GM23338 (cell line): ENCODE measurements at regions not wholly inside any gene's neighbourhood (a gene's known extent, or its start where the extent isn't known, plus 50 kb on each side); places are given as distances from the start of the nearest gene placed in this dataset.

Experiments used
- ATAC-seq: fragments of 200-7000 bp; cut with Tn5 transposase; 3 replicates; pipeline ENCODE4 v1.9.1; 2020
- DNase-seq: peaks from one replicate; pipeline ENCODE4 v3.0.0-alpha.2; 2015; ENCODE audit warnings: low spot score
- H2AFZ ChIP-seq: fragments of 200-600 bp; sonication (generic); 2 replicates; pipeline ENCODE4 v1.8.0; 2016; ENCODE audit warnings: antibody characterized with exemption, mild to moderate bottlenecking, moderate library complexity
- H3F3A ChIP-seq: fragments of 200-600 bp; sonication (generic); replicated peaks from 2 replicates; pipeline ENCODE4 v1.8.0; 2017; ENCODE audit warnings: antibody characterized with exemption, mixed run types, low read depth
- H3K27ac ChIP-seq: fragments of 200-600 bp; sonication (generic); 2 replicates; pipeline ENCODE4 v1.6.1; 2016; ENCODE audit warnings: low read depth
- H3K27me3 ChIP-seq: fragments of 200-600 bp; sonication (generic); 2 replicates; pipeline ENCODE4 v1.8.0; 2016; ENCODE audit warnings: mild to moderate bottlenecking, mixed run types, moderate library complexity; ENCODE audit not compliant: insufficient read depth
- H3K36me3 ChIP-seq: fragments of 200-600 bp; sonication (generic); 2 replicates; pipeline ENCODE4 v1.8.0; 2016; ENCODE audit warnings: mild to moderate bottlenecking; ENCODE audit not compliant: insufficient read depth
- H3K4me1 ChIP-seq: fragments of 200-600 bp; sonication (generic); 2 replicates; pipeline ENCODE4 v1.8.0; 2016; ENCODE audit warnings: mild to moderate bottlenecking, moderate library complexity; ENCODE audit not compliant: insufficient read depth
- H3K4me2 ChIP-seq: fragments of 200-600 bp; sonication (generic); 2 replicates; pipeline ENCODE4 v1.7.1; 2017; ENCODE audit warnings: mixed run types
- H3K4me3 ChIP-seq: fragments of 200-600 bp; sonication (generic); 2 replicates; pipeline ENCODE4 v1.6.1; 2016; ENCODE audit warnings: mixed run types
- H3K79me2 ChIP-seq: fragments of 200-600 bp; sonication (generic); replicated peaks from 2 replicates; pipeline ENCODE4 v1.8.0; 2017; ENCODE audit warnings: mild to moderate bottlenecking; ENCODE audit not compliant: insufficient read depth
- H3K9me2 ChIP-seq: fragments of 200-600 bp; sonication (generic); 2 replicates; pipeline ENCODE4 v1.8.0; 2017; ENCODE audit not compliant: insufficient read depth
- H4K20me1 ChIP-seq: fragments of 200-600 bp; sonication (generic); replicated peaks from 2 replicates; pipeline ENCODE4 v1.8.0; 2017; ENCODE audit warnings: mild to moderate bottlenecking; ENCODE audit not compliant: insufficient read depth
- H3K27ac Mint-ChIP-seq: 2 replicates; pipeline ENCODE4 v1.8.0; 2020; ENCODE audit warnings: inconsistent platforms, mild to moderate bottlenecking, moderate library complexity, mixed read lengths
- H3K27me3 Mint-ChIP-seq: 3 replicates; pipeline ENCODE4 v1.8.0; 2022; ENCODE audit warnings: low read depth, mild to moderate bottlenecking, moderate library complexity, mixed read lengths, inconsistent platforms; ENCODE audit not compliant: insufficient read depth, poor library complexity
- H3K36me3 Mint-ChIP-seq: 3 replicates; pipeline ENCODE4 v1.8.0; 2021; ENCODE audit warnings: low read depth, mild to moderate bottlenecking, inconsistent platforms, moderate library complexity, mixed read lengths
- H3K4me1 Mint-ChIP-seq: 3 replicates; pipeline ENCODE4 v1.8.0; 2020; ENCODE audit warnings: mild to moderate bottlenecking, inconsistent platforms, mixed read lengths
- H3K4me3 Mint-ChIP-seq: 3 replicates; pipeline ENCODE4 v1.8.0; 2021; ENCODE audit warnings: moderate library complexity, mild to moderate bottlenecking, inconsistent platforms, mixed read lengths
- H3K9me3 Mint-ChIP-seq: 3 replicates; pipeline ENCODE4 v1.8.0; 2020; ENCODE audit warnings: moderate library complexity, mild to moderate bottlenecking, inconsistent platforms, mixed read lengths
- EZH2 ChIP-seq: fragments of 200-600 bp; sonication (generic); IDR thresholded peaks from one replicate; pipeline ENCODE4 v1.8.0; 2017; ENCODE audit warnings: antibody characterized with exemption, mild to moderate bottlenecking, low read depth; ENCODE audit not compliant: unreplicated experiment
- EZH2phosphoT487 ChIP-seq: fragments of 200-600 bp; sonication (generic); IDR thresholded peaks from one replicate; pipeline ENCODE4 v1.8.1; 2018; ENCODE audit warnings: antibody characterized with exemption; ENCODE audit not compliant: unreplicated experiment
- NANOG ChIP-seq: IDR thresholded peaks from 2 replicates; pipeline ENCODE4 v1.6.1; 2016; ENCODE audit warnings: antibody characterized with exemption, borderline replicate concordance
- POLR2AphosphoS5 ChIP-seq: IDR thresholded peaks from 2 replicates; pipeline ENCODE4 v1.6.1; 2016; ENCODE audit warnings: antibody characterized with exemption, low read depth
- STAT1 ChIP-seq: IDR thresholded peaks from one replicate; pipeline ENCODE4 v1.6.1; 2016; ENCODE audit warnings: antibody characterized with exemption; ENCODE audit not compliant: unreplicated experiment
- ZNF331 ChIP-seq: fragments of 250-450 bp; sonication (Bioruptor Pico); IDR thresholded peaks from 2 replicates; pipeline ENCODE4 v1.5.0; 2020; ENCODE audit warnings: low read depth, mild to moderate bottlenecking, moderate library complexity
- TF ChIP-seq, protein P1 (sequence below): fragments of 250-450 bp; sonication (Bioruptor Pico); IDR thresholded peaks from 2 replicates; pipeline ENCODE4 v1.5.0; 2020; ENCODE audit warnings: mild to moderate bottlenecking, moderate library complexity
- TF ChIP-seq, protein P2 (sequence below): IDR thresholded peaks from 2 replicates; pipeline ENCODE4 v1.6.1; 2016; ENCODE audit warnings: antibody characterized with exemption
- TF ChIP-seq, protein P3 (sequence below): IDR thresholded peaks from one replicate; pipeline ENCODE4 v1.6.1; 2018; ENCODE audit warnings: antibody characterized with exemption; ENCODE audit not compliant: unreplicated experiment

DNA sequence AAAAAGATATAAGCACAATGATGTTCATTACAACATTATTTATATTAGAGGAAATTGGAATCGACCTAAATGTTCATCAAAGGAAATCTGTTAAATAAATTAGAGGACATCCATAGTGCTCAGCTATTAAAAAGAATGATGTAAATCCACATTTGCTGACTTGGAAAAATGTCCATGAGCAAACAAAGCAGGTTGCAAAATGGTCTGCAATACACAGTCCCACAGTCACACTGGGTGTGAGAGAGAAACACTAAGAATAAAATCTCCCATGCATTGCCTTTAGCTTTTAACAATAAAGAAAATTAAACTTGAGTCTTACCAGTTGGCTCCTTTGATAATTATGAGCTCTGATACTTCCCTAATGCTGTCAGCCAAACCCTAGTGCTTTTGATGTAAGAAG lies 811.1 kb upstream of the SALL3 start (continued):
- TF ChIP-seq, protein P1, sequence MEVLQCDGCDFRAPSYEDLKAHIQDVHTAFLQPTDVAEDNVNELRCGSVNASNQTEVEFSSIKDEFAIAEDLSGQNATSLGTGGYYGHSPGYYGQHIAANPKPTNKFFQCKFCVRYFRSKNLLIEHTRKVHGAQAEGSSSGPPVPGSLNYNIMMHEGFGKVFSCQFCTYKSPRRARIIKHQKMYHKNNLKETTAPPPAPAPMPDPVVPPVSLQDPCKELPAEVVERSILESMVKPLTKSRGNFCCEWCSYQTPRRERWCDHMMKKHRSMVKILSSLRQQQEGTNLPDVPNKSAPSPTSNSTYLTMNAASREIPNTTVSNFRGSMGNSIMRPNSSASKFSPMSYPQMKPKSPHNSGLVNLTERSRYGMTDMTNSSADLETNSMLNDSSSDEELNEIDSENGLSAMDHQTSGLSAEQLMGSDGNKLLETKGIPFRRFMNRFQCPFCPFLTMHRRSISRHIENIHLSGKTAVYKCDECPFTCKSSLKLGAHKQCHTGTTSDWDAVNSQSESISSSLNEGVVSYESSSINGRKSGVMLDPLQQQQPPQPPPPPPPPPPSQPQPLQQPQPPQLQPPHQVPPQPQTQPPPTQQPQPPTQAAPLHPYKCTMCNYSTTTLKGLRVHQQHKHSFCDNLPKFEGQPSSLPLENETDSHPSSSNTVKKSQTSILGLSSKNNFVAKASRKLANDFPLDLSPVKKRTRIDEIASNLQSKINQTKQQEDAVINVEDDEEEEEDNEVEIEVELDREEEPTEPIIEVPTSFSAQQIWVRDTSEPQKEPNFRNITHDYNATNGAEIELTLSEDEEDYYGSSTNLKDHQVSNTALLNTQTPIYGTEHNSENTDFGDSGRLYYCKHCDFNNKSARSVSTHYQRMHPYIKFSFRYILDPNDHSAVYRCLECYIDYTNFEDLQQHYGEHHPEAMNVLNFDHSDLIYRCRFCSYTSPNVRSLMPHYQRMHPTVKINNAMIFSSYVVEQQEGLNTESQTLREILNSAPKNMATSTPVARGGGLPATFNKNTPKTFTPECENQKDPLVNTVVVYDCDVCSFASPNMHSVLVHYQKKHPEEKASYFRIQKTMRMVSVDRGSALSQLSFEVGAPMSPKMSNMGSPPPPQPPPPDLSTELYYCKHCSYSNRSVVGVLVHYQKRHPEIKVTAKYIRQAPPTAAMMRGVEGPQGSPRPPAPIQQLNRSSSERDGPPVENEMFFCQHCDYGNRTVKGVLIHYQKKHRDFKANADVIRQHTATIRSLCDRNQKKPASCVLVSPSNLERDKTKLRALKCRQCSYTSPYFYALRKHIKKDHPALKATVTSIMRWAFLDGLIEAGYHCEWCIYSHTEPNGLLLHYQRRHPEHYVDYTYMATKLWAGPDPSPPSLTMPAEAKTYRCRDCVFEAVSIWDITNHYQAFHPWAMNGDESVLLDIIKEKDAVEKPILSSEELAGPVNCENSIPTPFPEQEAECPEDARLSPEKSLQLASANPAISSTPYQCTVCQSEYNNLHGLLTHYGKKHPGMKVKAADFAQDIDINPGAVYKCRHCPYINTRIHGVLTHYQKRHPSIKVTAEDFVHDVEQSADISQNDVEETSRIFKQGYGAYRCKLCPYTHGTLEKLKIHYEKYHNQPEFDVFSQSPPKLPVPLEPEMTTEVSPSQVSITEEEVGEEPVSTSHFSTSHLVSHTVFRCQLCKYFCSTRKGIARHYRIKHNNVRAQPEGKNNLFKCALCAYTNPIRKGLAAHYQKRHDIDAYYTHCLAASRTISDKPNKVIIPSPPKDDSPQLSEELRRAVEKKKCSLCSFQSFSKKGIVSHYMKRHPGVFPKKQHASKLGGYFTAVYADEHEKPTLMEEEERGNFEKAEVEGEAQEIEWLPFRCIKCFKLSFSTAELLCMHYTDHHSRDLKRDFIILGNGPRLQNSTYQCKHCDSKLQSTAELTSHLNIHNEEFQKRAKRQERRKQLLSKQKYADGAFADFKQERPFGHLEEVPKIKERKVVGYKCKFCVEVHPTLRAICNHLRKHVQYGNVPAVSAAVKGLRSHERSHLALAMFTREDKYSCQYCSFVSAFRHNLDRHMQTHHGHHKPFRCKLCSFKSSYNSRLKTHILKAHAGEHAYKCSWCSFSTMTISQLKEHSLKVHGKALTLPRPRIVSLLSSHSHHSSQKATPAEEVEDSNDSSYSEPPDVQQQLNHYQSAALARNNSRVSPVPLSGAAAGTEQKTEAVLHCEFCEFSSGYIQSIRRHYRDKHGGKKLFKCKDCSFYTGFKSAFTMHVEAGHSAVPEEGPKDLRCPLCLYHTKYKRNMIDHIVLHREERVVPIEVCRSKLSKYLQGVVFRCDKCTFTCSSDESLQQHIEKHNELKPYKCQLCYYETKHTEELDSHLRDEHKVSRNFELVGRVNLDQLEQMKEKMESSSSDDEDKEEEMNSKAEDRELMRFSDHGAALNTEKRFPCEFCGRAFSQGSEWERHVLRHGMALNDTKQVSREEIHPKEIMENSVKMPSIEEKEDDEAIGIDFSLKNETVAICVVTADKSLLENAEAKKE (CRISPR knock-in tag): no peak
- no peak for TF ChIP-seq NANOG
- TF ChIP-seq POLR2AphosphoS5: no peak
- no peak for TF ChIP-seq ZNF331 (CRISPR knock-in tag)
- TF ChIP-seq EZH2: no peak
- TF ChIP-seq, protein P2, sequence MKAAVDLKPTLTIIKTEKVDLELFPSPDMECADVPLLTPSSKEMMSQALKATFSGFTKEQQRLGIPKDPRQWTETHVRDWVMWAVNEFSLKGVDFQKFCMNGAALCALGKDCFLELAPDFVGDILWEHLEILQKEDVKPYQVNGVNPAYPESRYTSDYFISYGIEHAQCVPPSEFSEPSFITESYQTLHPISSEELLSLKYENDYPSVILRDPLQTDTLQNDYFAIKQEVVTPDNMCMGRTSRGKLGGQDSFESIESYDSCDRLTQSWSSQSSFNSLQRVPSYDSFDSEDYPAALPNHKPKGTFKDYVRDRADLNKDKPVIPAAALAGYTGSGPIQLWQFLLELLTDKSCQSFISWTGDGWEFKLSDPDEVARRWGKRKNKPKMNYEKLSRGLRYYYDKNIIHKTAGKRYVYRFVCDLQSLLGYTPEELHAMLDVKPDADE: no peak
- TF ChIP-seq STAT1: no peak

DNA sequence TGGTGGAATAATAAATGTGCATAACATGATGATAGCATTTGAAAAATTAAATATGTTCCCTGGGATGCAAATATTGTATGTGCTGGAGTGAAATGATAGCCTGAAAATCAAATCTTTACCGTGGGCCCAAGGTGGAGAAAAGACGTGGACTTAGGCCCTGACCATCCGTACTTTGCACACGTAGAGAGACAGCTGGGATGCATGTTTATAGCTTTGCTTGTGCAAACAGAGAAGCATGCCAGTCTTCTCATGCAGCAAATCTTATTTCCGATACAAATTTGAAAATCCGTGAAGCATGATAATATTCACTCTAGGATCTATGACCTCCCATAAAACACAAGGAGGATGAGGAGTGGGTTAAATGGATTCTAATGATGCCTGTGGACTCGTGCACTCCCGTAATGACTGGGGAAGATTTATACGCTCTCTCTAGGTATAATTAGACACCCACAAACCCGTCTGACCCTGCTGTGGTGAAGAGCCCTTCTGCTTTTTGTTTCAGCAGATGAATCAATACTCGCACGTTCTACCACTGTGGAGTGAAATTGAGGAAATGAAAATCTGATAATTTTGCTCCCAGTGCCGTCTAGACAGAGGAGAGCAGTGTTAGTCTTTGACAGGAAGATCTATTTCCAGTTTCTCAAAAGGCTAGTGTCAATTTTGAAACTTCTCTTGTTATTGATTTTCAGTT lies 810.3 kb upstream of the SALL3 start:
- Histone ChIP-seq H2AFZ (no peak overlapping the region), H3K79me2 (no peaks in the 10 kb centered on the region), H3K4me1 (no peaks in the 10 kb centered on the region), H3K4me3 (no peak overlapping the region), H3K9me2 (no peaks in the 10 kb centered on the region), H3K4me2 (no peak overlapping the region), H3F3A (no peaks in the 10 kb centered on the region), H3K27me3 (no peaks in the 10 kb centered on the region), H3K36me3 (peaks cover 6% of the 10 kb centered on the region; the same call in 1 of the 2 replicates), H4K20me1 (no peaks in the 10 kb centered on the region), H3K27ac (no peak overlapping the region)
- DNase-seq: no peak
- Mint-ChIP-seq H3K27me3 (peaks cover 2% of the 10 kb centered on the region), H3K4me3 (no peak overlapping the region), H3K27ac (no peak overlapping the region), H3K9me3 (peaks cover 86% of the 10 kb centered on the region), H3K36me3 (peaks cover 31% of the 10 kb centered on the region), H3K4me1 (no peaks in the 10 kb centered on the region)
- no peak for ATAC-seq
- TF ChIP-seq EZH2phosphoT487: no peak
- no peak for TF ChIP-seq NANOG
- TF ChIP-seq, protein P3, sequence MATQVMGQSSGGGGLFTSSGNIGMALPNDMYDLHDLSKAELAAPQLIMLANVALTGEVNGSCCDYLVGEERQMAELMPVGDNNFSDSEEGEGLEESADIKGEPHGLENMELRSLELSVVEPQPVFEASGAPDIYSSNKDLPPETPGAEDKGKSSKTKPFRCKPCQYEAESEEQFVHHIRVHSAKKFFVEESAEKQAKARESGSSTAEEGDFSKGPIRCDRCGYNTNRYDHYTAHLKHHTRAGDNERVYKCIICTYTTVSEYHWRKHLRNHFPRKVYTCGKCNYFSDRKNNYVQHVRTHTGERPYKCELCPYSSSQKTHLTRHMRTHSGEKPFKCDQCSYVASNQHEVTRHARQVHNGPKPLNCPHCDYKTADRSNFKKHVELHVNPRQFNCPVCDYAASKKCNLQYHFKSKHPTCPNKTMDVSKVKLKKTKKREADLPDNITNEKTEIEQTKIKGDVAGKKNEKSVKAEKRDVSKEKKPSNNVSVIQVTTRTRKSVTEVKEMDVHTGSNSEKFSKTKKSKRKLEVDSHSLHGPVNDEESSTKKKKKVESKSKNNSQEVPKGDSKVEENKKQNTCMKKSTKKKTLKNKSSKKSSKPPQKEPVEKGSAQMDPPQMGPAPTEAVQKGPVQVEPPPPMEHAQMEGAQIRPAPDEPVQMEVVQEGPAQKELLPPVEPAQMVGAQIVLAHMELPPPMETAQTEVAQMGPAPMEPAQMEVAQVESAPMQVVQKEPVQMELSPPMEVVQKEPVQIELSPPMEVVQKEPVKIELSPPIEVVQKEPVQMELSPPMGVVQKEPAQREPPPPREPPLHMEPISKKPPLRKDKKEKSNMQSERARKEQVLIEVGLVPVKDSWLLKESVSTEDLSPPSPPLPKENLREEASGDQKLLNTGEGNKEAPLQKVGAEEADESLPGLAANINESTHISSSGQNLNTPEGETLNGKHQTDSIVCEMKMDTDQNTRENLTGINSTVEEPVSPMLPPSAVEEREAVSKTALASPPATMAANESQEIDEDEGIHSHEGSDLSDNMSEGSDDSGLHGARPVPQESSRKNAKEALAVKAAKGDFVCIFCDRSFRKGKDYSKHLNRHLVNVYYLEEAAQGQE: no peak
